Lung (tissue), 11 donors: ENCODE measurements at regions not wholly inside any gene's neighbourhood (a gene's known extent, or its start where the extent isn't known, plus 50 kb on each side); places are given as distances from the start of the nearest gene placed in this dataset.

Source experiments
- ATAC-seq: fragments of 200-7000 bp; cut with Tn5 transposase; one replicate; pipeline ENCODE4 v1.9.1; 2020; ENCODE audit warnings: moderate number of reproducible peaks; ENCODE audit not compliant: insufficient read depth, low FRiP score
- DNase-seq, 3 donors: peaks; one replicate each; pipeline ENCODE4 v3.0.0-alpha.2; 2013 to 2017
- H3K27ac ChIP-seq, 2 donors: one replicate each; pipeline ENCODE4 v1.5.1; 2013; ENCODE audit warnings: mild to moderate bottlenecking in 2 of 2, moderate library complexity in 2 of 2, control low read depth in 1 of 2, inconsistent platforms in 1 of 2, low read depth in 1 of 2, low read length in 1 of 2
- H3K27me3 ChIP-seq, 3 donors: one replicate each; pipeline ENCODE4 v1.5.1; 2013; ENCODE audit warnings: low read length in 2 of 3; ENCODE audit not compliant: control insufficient read depth in 3 of 3, insufficient read depth in 3 of 3
- H3K36me3 ChIP-seq, 4 donors: one replicate each; pipeline ENCODE4 v1.5.1; 2013; ENCODE audit warnings: low read length in 4 of 4, mild to moderate bottlenecking in 1 of 4, moderate library complexity in 1 of 4; ENCODE audit not compliant: control insufficient read depth in 4 of 4, insufficient read depth in 4 of 4
- H3K4me1 ChIP-seq, 5 donors: one replicate each; pipeline ENCODE4 v1.5.1; 2013; ENCODE audit warnings: low read length in 5 of 5, mild to moderate bottlenecking in 2 of 5, moderate library complexity in 1 of 5; ENCODE audit not compliant: control insufficient read depth in 5 of 5, insufficient read depth in 5 of 5
- H3K4me3 ChIP-seq: one replicate; pipeline ENCODE4 v1.5.1; 2013; ENCODE audit warnings: mild to moderate bottlenecking, control low read depth, moderate library complexity
- H3K9ac ChIP-seq, 2 donors: one replicate each; pipeline ENCODE4 v1.5.1; 2013; ENCODE audit warnings: low read length in 2 of 2, control low read depth in 1 of 2; ENCODE audit not compliant: insufficient read depth in 1 of 2
- H3K9me3 ChIP-seq, 4 donors: one replicate each; pipeline ENCODE4 v1.5.1; 2013; ENCODE audit warnings: low read length in 3 of 4, mild to moderate bottlenecking in 1 of 4, moderate library complexity in 1 of 4; ENCODE audit not compliant: control insufficient read depth in 4 of 4, insufficient read depth in 3 of 4
- WGBS, 2 donors: extraction: QIAGEN DNeasy Blood & Tissue Kit; methylation state at CpG; one replicate each; pipeline ENCODE4 v1.1.7; 2013; 5-methylcytosine and 5-hydroxymethylcytosine counted together
- TF ChIP-seq, protein P1 (sequence below): IDR thresholded peaks from 2 replicates; pipeline ENCODE4 v1.5.1; 2012; ENCODE audit warnings: mild to moderate bottlenecking; ENCODE audit errors: control extremely low read depth, extremely low read depth
- donor health status: control.
- donor health status: control.
- donor health status: Bipolar disorder and iron deficiency.
- donor health status: healthy.
- donor health status: DM: yes; HTN: yes; CAD: no.

DNA sequence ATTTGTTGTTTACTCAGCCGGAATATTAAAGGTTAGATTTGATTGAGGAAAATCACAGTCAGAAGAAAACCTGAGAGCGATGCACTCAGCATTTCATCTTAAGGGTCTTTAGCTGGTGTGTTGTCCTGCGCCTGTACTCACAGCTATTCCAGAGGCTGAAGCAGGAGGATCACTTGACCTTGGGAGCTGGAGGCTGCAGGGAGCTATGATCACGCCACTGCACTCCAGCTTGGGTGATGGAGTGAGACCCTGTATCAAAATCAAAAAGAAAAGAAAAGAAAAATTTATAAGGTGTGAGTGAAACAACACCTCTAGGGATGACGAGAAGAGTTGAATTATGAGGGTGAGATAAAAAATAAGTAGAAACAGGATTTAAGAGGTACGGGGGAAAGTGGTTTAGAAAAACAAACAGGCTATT, 165.0 kb downstream of the TRIM27 start:
- H3K9ac ChIP-seq: no peak overlapping the region
- H3K4me1 ChIP-seq: no peaks in the 10 kb centered on the region
- peaks cover 0 to 79% (median 66%) of the 10 kb centered on the region in 3 donors for H3K27me3 ChIP-seq
- DNase-seq: no peak
- peaks cover 0 to 5% (median 2%) of the 10 kb centered on the region in 4 donors for H3K9me3 ChIP-seq
- H3K4me3 ChIP-seq: no peak overlapping the region
- H3K27ac ChIP-seq: no peak overlapping the region
- TF ChIP-seq, protein P1, sequence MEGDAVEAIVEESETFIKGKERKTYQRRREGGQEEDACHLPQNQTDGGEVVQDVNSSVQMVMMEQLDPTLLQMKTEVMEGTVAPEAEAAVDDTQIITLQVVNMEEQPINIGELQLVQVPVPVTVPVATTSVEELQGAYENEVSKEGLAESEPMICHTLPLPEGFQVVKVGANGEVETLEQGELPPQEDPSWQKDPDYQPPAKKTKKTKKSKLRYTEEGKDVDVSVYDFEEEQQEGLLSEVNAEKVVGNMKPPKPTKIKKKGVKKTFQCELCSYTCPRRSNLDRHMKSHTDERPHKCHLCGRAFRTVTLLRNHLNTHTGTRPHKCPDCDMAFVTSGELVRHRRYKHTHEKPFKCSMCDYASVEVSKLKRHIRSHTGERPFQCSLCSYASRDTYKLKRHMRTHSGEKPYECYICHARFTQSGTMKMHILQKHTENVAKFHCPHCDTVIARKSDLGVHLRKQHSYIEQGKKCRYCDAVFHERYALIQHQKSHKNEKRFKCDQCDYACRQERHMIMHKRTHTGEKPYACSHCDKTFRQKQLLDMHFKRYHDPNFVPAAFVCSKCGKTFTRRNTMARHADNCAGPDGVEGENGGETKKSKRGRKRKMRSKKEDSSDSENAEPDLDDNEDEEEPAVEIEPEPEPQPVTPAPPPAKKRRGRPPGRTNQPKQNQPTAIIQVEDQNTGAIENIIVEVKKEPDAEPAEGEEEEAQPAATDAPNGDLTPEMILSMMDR: no peak
- no peak for ATAC-seq
- WGBS, 2 donors: 61 to 64% methylated on average over 6 of the region's 6 CpGs
- no peaks in the 10 kb centered on the region for H3K36me3 ChIP-seq

- TF ChIP-seq, protein P1: no peak
- Histone ChIP-seq H3K4me1 (peaks cover 0 to 3% (median 0%) of the 10 kb centered on the region in 5 donors), H3K9me3 (peaks cover 0 to 20% (median 0%) of the 10 kb centered on the region in 4 donors), H3K4me3 (no peak overlapping the region), H3K27me3 (peaks cover 7 to 87% (median 84%) of the 10 kb centered on the region in 3 donors), H3K9ac (no peak overlapping the region), H3K27ac (no peak overlapping the region), H3K36me3 (no peaks in the 10 kb centered on the region)
- 43 to 45% methylated on average over 27 of the region's 27 CpGs for WGBS, 2 donors
- ATAC-seq (no peak), DNase-seq (no peak)
Measured at GRCh38 chr6:28764014-28764723, 159.6 kb downstream of the TRIM27 start.

GRCh38 chr6:28764761-28765282, 159.0 kb downstream of the TRIM27 start:
- Histone ChIP-seq H3K36me3 (no peaks in the 10 kb centered on the region), H3K27me3 (peaks cover 7 to 92% (median 88%) of the 10 kb centered on the region in 3 donors), H3K9me3 (peaks cover 0 to 20% (median 0%) of the 10 kb centered on the region in 4 donors), H3K27ac (no peak overlapping the region), H3K9ac (no peak overlapping the region), H3K4me1 (peaks cover 0 to 3% (median 0%) of the 10 kb centered on the region in 5 donors), H3K4me3 (no peak overlapping the region)
- ATAC-seq (no peak), DNase-seq (no peak)
- TF ChIP-seq, protein P1: no peak
- WGBS, 2 donors: 26 to 33% methylated on average over 15 of the region's 15 CpGs
